ENCODE measurements at regions not wholly inside any gene's neighbourhood (a gene's known extent, or its start where the extent isn't known, plus 50 kb on each side); places are given as distances from the start of the nearest gene placed in this dataset.

- H3K79me2 ChIP-seq (replicated peaks; ENCODE audit: insufficient read depth), result no peaks in the 10 kb centered on the region
- H3K4me1 Mint-ChIP-seq, result no peaks in the 10 kb centered on the region; the same call in 2 of the 3 replicates
These were observed 318.2 kb upstream of the CAMK1G start for GRCh38 chr1:209265301-209265700.

GRCh38 chr1:209266590-209267205 lies 316.8 kb upstream of the CAMK1G start:
- no peak for DNase-seq (ENCODE audit: low spot score)
- Histone ChIP-seq H3K79me2 (replicated peaks; ENCODE audit: insufficient read depth) (no peaks in the 10 kb centered on the region), H3K9me2 (ENCODE audit: insufficient read depth) (no peaks in the 10 kb centered on the region), H3K36me3 (ENCODE audit: insufficient read depth) (no peaks in the 10 kb centered on the region), H3K27ac (ENCODE audit: low read depth) (no peak overlapping the region), H3K4me1 (ENCODE audit: insufficient read depth) (no peaks in the 10 kb centered on the region), H3K4me2 (no peak overlapping the region), H3F3A (replicated peaks; ENCODE audit: low read depth) (no peaks in the 10 kb centered on the region), H3K4me3 (no peak overlapping the region), H3K27me3 (ENCODE audit: insufficient read depth) (no peaks in the 10 kb centered on the region), H2AFZ (peak overlapping the region; percentile 23; the same call in 1 of the 2 replicates), H4K20me1 (replicated peaks; ENCODE audit: insufficient read depth) (no peaks in the 10 kb centered on the region)
- no peaks in the 10 kb centered on the region for H3K9me3 Mint-ChIP-seq
- H3K4me1 Mint-ChIP-seq, result no peaks in the 10 kb centered on the region; the same call in 2 of the 3 replicates
- no peaks in the 10 kb centered on the region for H3K36me3 Mint-ChIP-seq (ENCODE audit: low read depth)
- no peak overlapping the region for H3K27ac Mint-ChIP-seq
- peaks cover 1% of the 10 kb centered on the region for H3K27me3 Mint-ChIP-seq (ENCODE audit: insufficient read depth, low read depth, poor library complexity)
- H3K4me3 Mint-ChIP-seq, result no peak overlapping the region
- no peak for ATAC-seq
- TF ChIP-seq REST (IDR thresholded peaks at IDR 0.05; ENCODE audit: unreplicated experiment) (no peak), EZH2phosphoT487 (IDR thresholded peaks at IDR 0.05; ENCODE audit: unreplicated experiment) (no peak), CTCF (conservative IDR thresholded peaks at IDR 0.05; ENCODE audit: low read depth in 2 of 2) (no peak), STAT1 (IDR thresholded peaks at IDR 0.05; ENCODE audit: unreplicated experiment) (no peak), NANOG (IDR thresholded peaks at IDR 0.05; ENCODE audit: borderline replicate concordance) (no peak), POLR2AphosphoS5 (IDR thresholded peaks at IDR 0.05; ENCODE audit: low read depth) (no peak), ZNF331 (CRISPR knock-in tag; IDR thresholded peaks at IDR 0.05; ENCODE audit: low read depth) (no peak), ZNF462 (CRISPR knock-in tag; IDR thresholded peaks at IDR 0.05) (no peak), JUNB (IDR thresholded peaks at IDR 0.05; ENCODE audit: unreplicated experiment) (no peak), EZH2 (IDR thresholded peaks at IDR 0.05; ENCODE audit: low read depth, unreplicated experiment) (no peak)

More at GRCh38 chr1:209265301-209265700, 318.2 kb upstream of the CAMK1G start:
- Histone ChIP-seq H3F3A (replicated peaks; ENCODE audit: low read depth) (no peaks in the 10 kb centered on the region), H3K9me2 (ENCODE audit: insufficient read depth) (no peaks in the 10 kb centered on the region), H4K20me1 (replicated peaks; ENCODE audit: insufficient read depth) (no peaks in the 10 kb centered on the region), H3K4me2 (no peak overlapping the region), H3K27ac (ENCODE audit: low read depth) (no peak overlapping the region), H3K36me3 (ENCODE audit: insufficient read depth) (no peaks in the 10 kb centered on the region), H2AFZ (no peak overlapping the region; the same call in 1 of the 2 replicates), H3K4me3 (no peak overlapping the region), H3K27me3 (ENCODE audit: insufficient read depth) (no peaks in the 10 kb centered on the region), H3K4me1 (ENCODE audit: insufficient read depth) (no peaks in the 10 kb centered on the region)
- DNase-seq (ENCODE audit: low spot score) (no peak), ATAC-seq (no peak)
- Mint-ChIP-seq H3K9me3 (peaks cover 4% of the 10 kb centered on the region; the same call in 1 of the 3 replicates), H3K27me3 (ENCODE audit: insufficient read depth, low read depth, poor library complexity) (peaks cover 1% of the 10 kb centered on the region), H3K36me3 (ENCODE audit: low read depth) (no peaks in the 10 kb centered on the region), H3K4me3 (no peak overlapping the region), H3K27ac (no peak overlapping the region)
- TF ChIP-seq NANOG (IDR thresholded peaks at IDR 0.05; ENCODE audit: borderline replicate concordance), result no peak

Data from GM23338 (cell line).